K562 (cell line): ENCODE measurements at regions not wholly inside any gene's neighbourhood (a gene's known extent, or its start where the extent isn't known, plus 50 kb on each side); places are given as distances from the start of the nearest gene placed in this dataset.

Experiments
- CHD2 ChIP-seq: IDR thresholded peaks from 2 replicates; pipeline ENCODE4 v1.6.1; 2011; ENCODE audit warnings: low read depth, low read length
- FOS ChIP-seq: IDR thresholded peaks from 3 replicates; pipeline ENCODE4 v1.6.1; 2011; ENCODE audit not compliant: insufficient read length; ENCODE audit errors: extremely low read depth
- FOSL1 ChIP-seq: fragments of 200-800 bp; sonication (Bioruptor generic); conservative IDR thresholded peaks from 2 replicates; pipeline ENCODE4 v1.6.1; 2016; ENCODE audit warnings: missing genetic modification characterization, missing compliant biosample characterization
- KLF13 ChIP-seq: fragments of 450-650 bp; IDR thresholded peaks from 2 replicates; pipeline ENCODE4 v1.6.1; 2016; ENCODE audit warnings: missing genetic modification characterization, low read depth, mild to moderate bottlenecking, missing compliant biosample characterization, moderate library complexity, borderline replicate concordance
- MAX ChIP-seq: sonication (generic); formaldehyde crosslinking; IDR thresholded peaks from 2 replicates; pipeline ENCODE4 v1.9.0; 2022; ENCODE audit warnings: mild to moderate bottlenecking, missing genetic modification reagents
- NFATC3 ChIP-seq: fragments of 450-650 bp; IDR thresholded peaks from 2 replicates; pipeline ENCODE4 v1.6.1; 2017; ENCODE audit warnings: mild to moderate bottlenecking
- POLR3A ChIP-seq: IDR thresholded peaks from 2 replicates; pipeline ENCODE4 v1.6.1; 2011; ENCODE audit warnings: borderline replicate concordance, mild to moderate bottlenecking, moderate library complexity; ENCODE audit not compliant: insufficient read length, insufficient read depth; ENCODE audit errors: extremely low read depth
- RBM39 ChIP-seq: fragments of 200-400 bp; formaldehyde crosslinking; optimal IDR thresholded peaks from 2 replicates; pipeline ENCODE3; 2018; ENCODE audit warnings: low read depth, low read length
- REST ChIP-seq, 2 experiments: fragments of 450-650 bp; formaldehyde crosslinking in 1 of 2; IDR thresholded peaks; 2 replicates each; pipeline versions ENCODE4 v1.4.0 to v1.6.1; 2014 to 2020; ENCODE audit warnings: mild to moderate bottlenecking in 2 of 2, borderline replicate concordance in 1 of 2, low read depth in 1 of 2
- SMAD2 ChIP-seq: fragments of 150-350 bp; IDR thresholded peaks from 2 replicates; pipeline ENCODE4 v1.6.1; 2014; ENCODE audit warnings: low read depth, mild to moderate bottlenecking, low read length
- TF ChIP-seq, protein P1 (sequence below): sonication (generic); formaldehyde crosslinking; IDR thresholded peaks from 2 replicates; pipeline ENCODE4 v1.8.0; 2022; ENCODE audit warnings: mild to moderate bottlenecking, missing genetic modification reagents, borderline replicate concordance
- TF ChIP-seq, protein P2 (sequence below): sonication (generic); formaldehyde crosslinking; IDR thresholded peaks from 2 replicates; pipeline ENCODE4 v1.8.0; 2022; ENCODE audit warnings: mild to moderate bottlenecking, missing genetic modification reagents

GRCh38 chr4:174423257-174423944 lies 98.9 kb downstream of the HPGD start (continued):
- TF ChIP-seq REST (IDR thresholded peaks at IDR 0.05; ENCODE audit: borderline replicate concordance) (no peak; the same call in 1 of the 2 replicates), REST (CRISPR knock-in tag; IDR thresholded peaks at IDR 0.05; ENCODE audit: low read depth) (no peak), POLR3A (no peak), FOS (peak; percentile 16), RBM39 (no peak), FOSL1 (tag) (peak; percentile 89), NFATC3 (no peak), CHD2 (no peak), KLF13 (tag) (no peak), MAX (no peak), SMAD2 (no peak)
- TF ChIP-seq, protein P1, sequence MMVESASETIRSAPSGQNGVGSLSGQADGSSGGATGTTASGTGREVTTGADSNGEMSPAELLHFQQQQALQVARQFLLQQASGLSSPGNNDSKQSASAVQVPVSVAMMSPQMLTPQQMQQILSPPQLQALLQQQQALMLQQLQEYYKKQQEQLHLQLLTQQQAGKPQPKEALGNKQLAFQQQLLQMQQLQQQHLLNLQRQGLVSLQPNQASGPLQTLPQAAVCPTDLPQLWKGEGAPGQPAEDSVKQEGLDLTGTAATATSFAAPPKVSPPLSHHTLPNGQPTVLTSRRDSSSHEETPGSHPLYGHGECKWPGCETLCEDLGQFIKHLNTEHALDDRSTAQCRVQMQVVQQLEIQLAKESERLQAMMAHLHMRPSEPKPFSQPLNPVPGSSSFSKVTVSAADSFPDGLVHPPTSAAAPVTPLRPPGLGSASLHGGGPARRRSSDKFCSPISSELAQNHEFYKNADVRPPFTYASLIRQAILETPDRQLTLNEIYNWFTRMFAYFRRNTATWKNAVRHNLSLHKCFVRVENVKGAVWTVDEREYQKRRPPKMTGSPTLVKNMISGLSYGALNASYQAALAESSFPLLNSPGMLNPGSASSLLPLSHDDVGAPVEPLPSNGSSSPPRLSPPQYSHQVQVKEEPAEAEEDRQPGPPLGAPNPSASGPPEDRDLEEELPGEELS (CRISPR knock-in tag): no peak
- TF ChIP-seq, protein P2, sequence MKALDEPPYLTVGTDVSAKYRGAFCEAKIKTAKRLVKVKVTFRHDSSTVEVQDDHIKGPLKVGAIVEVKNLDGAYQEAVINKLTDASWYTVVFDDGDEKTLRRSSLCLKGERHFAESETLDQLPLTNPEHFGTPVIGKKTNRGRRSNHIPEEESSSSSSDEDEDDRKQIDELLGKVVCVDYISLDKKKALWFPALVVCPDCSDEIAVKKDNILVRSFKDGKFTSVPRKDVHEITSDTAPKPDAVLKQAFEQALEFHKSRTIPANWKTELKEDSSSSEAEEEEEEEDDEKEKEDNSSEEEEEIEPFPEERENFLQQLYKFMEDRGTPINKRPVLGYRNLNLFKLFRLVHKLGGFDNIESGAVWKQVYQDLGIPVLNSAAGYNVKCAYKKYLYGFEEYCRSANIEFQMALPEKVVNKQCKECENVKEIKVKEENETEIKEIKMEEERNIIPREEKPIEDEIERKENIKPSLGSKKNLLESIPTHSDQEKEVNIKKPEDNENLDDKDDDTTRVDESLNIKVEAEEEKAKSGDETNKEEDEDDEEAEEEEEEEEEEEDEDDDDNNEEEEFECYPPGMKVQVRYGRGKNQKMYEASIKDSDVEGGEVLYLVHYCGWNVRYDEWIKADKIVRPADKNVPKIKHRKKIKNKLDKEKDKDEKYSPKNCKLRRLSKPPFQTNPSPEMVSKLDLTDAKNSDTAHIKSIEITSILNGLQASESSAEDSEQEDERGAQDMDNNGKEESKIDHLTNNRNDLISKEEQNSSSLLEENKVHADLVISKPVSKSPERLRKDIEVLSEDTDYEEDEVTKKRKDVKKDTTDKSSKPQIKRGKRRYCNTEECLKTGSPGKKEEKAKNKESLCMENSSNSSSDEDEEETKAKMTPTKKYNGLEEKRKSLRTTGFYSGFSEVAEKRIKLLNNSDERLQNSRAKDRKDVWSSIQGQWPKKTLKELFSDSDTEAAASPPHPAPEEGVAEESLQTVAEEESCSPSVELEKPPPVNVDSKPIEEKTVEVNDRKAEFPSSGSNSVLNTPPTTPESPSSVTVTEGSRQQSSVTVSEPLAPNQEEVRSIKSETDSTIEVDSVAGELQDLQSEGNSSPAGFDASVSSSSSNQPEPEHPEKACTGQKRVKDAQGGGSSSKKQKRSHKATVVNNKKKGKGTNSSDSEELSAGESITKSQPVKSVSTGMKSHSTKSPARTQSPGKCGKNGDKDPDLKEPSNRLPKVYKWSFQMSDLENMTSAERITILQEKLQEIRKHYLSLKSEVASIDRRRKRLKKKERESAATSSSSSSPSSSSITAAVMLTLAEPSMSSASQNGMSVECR (CRISPR knock-in tag): no peak
